ENCODE measurements at regions not wholly inside any gene's neighbourhood (a gene's known extent, or its start where the extent isn't known, plus 50 kb on each side); places are given as distances from the start of the nearest gene placed in this dataset.

- no peaks in the 10 kb centered on the region for H3K36me3 ChIP-seq
- no peak overlapping the region for H3K4me3 ChIP-seq
- DNase-seq: no peak
- peaks cover 0 to 4% (median 0%) of the 10 kb centered on the region in 4 donors for H3K9me3 ChIP-seq
- no peak overlapping the region for H3K27ac ChIP-seq
- H3K27me3 ChIP-seq: peaks cover 0 to 43% (median 4%) of the 10 kb centered on the region in 3 donors
- no peaks in the 10 kb centered on the region for H3K4me1 ChIP-seq
- TF ChIP-seq CTCF (IDR thresholded peaks at IDR 0.05): no peak
- no peak for TF ChIP-seq POLR2A (IDR thresholded peaks at IDR 0.05)
- no peak for TF ChIP-seq POLR2AphosphoS5 (IDR thresholded peaks at IDR 0.05)
- no peak for TF ChIP-seq EP300 (IDR thresholded peaks at IDR 0.05)
- intact Hi-C loops (cut with DNase I; ENCODE audit: low total_unique reads): no loop called here
Observed at GRCh38 chr1:4024811-4025210, 124.7 kb upstream of the C1orf174 start.

GRCh38 chr1:4025752-4026151 lies 125.7 kb upstream of the C1orf174 start:
- DNase-seq: no peak
- H3K36me3 ChIP-seq: no peaks in the 10 kb centered on the region
- no peak for TF ChIP-seq CTCF (IDR thresholded peaks at IDR 0.05)
- H3K4me1 ChIP-seq: no peaks in the 10 kb centered on the region
- intact Hi-C loops (cut with DNase I; ENCODE audit: low total_unique reads): no loop called here
- H3K27ac ChIP-seq: no peak overlapping the region
- peaks cover 0 to 35% (median 0%) of the 10 kb centered on the region in 3 donors for H3K27me3 ChIP-seq
- peaks cover 0 to 7% (median 2%) of the 10 kb centered on the region in 4 donors for H3K9me3 ChIP-seq
- H3K4me3 ChIP-seq: no peak overlapping the region
- WGBS, 5 donors: 66 to 78% (median 76%) methylated on average over 5 of the region's 5 CpGs

- no peaks in the 10 kb centered on the region for H3K36me3 ChIP-seq
- H3K4me3 ChIP-seq: no peak overlapping the region
- WGBS, 5 donors: 58 to 77% (median 72%) methylated on average over 11 of the region's 11 CpGs
- no peak for DNase-seq
- intact Hi-C loops (cut with DNase I; ENCODE audit: low total_unique reads): no loop called here
- H3K9me3 ChIP-seq: peaks cover 0 to 10% (median 5%) of the 10 kb centered on the region in 4 donors
- H3K27ac ChIP-seq: no peak overlapping the region
- peaks cover 0 to 38% (median 0%) of the 10 kb centered on the region in 3 donors for H3K27me3 ChIP-seq
- TF ChIP-seq POLR2AphosphoS5 (IDR thresholded peaks at IDR 0.05) (no peak), EP300 (IDR thresholded peaks at IDR 0.05) (no peak), CTCF (IDR thresholded peaks at IDR 0.05) (no peak), POLR2A (IDR thresholded peaks at IDR 0.05) (no peak)
- no peaks in the 10 kb centered on the region for H3K4me1 ChIP-seq
Observed at GRCh38 chr1:4027008-4027407, 126.9 kb upstream of the C1orf174 start.

- H3K4me1 ChIP-seq: no peaks in the 10 kb centered on the region
- peaks cover 0 to 10% (median 5%) of the 10 kb centered on the region in 4 donors for H3K9me3 ChIP-seq
- H3K27ac ChIP-seq: no peak overlapping the region
- no peaks in the 10 kb centered on the region for H3K36me3 ChIP-seq
- 24 to 57% (median 44%) methylated on average over 14 to 16 of the region's 16 CpGs for WGBS, 5 donors
- peaks cover 0 to 44% (median 0%) of the 10 kb centered on the region in 3 donors for H3K27me3 ChIP-seq
- TF ChIP-seq EP300 (IDR thresholded peaks at IDR 0.05) (no peak), POLR2AphosphoS5 (IDR thresholded peaks at IDR 0.05) (no peak), POLR2A (IDR thresholded peaks at IDR 0.05) (no peak), CTCF (IDR thresholded peaks at IDR 0.05) (no peak)
- DNase-seq: peak in 1 of 2 donors; percentile 29
- intact Hi-C loops (cut with DNase I; ENCODE audit: low total_unique reads): no loop called here
- H3K4me3 ChIP-seq: no peak overlapping the region
Observed at GRCh38 chr1:4027492-4028138, 127.5 kb upstream of the C1orf174 start.
